Ovary (tissue), 3 donors: ENCODE measurements at regions not wholly inside any gene's neighbourhood (a gene's known extent, or its start where the extent isn't known, plus 50 kb on each side); places are given as distances from the start of the nearest gene placed in this dataset.

ENCODE experiments used
- POLR2A ChIP-seq: fragments of 450-650 bp; IDR thresholded peaks from one replicate; pipeline ENCODE4 v1.6.1; 2017; ENCODE audit warnings: antibody characterized with exemption, mild to moderate bottlenecking, moderate library complexity
- TF ChIP-seq, protein P1 (sequence below), 3 donors: fragments of 450-650 bp in 2 of 3; fragments of 200-600 bp in 1 of 3; IDR thresholded peaks; one replicate each; pipeline versions ENCODE4 v1.5.1 to v1.8.0; 2016 to 2022; ENCODE audit warnings: antibody characterized with exemption in 3 of 3, mild to moderate bottlenecking in 1 of 3
- donor health status: DM: no; HTN: no; CAD: no.

- TF ChIP-seq, protein P1, sequence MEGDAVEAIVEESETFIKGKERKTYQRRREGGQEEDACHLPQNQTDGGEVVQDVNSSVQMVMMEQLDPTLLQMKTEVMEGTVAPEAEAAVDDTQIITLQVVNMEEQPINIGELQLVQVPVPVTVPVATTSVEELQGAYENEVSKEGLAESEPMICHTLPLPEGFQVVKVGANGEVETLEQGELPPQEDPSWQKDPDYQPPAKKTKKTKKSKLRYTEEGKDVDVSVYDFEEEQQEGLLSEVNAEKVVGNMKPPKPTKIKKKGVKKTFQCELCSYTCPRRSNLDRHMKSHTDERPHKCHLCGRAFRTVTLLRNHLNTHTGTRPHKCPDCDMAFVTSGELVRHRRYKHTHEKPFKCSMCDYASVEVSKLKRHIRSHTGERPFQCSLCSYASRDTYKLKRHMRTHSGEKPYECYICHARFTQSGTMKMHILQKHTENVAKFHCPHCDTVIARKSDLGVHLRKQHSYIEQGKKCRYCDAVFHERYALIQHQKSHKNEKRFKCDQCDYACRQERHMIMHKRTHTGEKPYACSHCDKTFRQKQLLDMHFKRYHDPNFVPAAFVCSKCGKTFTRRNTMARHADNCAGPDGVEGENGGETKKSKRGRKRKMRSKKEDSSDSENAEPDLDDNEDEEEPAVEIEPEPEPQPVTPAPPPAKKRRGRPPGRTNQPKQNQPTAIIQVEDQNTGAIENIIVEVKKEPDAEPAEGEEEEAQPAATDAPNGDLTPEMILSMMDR (IDR thresholded peaks at IDR 0.05) = no peak
- no peak for TF ChIP-seq POLR2A
These were observed 504.9 kb upstream of the SOX11 start for GRCh38 chr2:5187283-5187682.
